ENCODE measurements at regions not wholly inside any gene's neighbourhood (a gene's known extent, or its start where the extent isn't known, plus 50 kb on each side); places are given as distances from the start of the nearest gene placed in this dataset.

- Histone ChIP-seq H3K27ac (ENCODE audit: low read depth, low read length) (no peak overlapping the region), H3K27me3 (ENCODE audit: insufficient read depth, low read length) (no peaks in the 10 kb centered on the region), H2AFZ (ENCODE audit: low read depth, low read length, poor library complexity, severe bottlenecking) (no peak overlapping the region), H3K4me1 (ENCODE audit: control insufficient read depth in 1 of 2, insufficient read depth in 2 of 2, low read length in 2 of 2) (no peaks in the 10 kb centered on the region), H3K9me2 (ENCODE audit: insufficient read depth) (no peaks in the 10 kb centered on the region), H3K79me2 (ENCODE audit: insufficient read depth, low read length) (no peaks in the 10 kb centered on the region), H3K4me3 (replicated peaks in 1 of 2; ENCODE audit: low read depth in 1 of 2, low read length in 2 of 2) (no peak overlapping the region), H4K20me1 (ENCODE audit: insufficient read depth) (no peaks in the 10 kb centered on the region), H3K4me2 (ENCODE audit: low read length) (no peak overlapping the region), H3K9me3 (ENCODE audit: control insufficient read depth in 1 of 2, insufficient read depth in 1 of 2, low read depth in 1 of 2, low read length in 2 of 2) (no peaks in the 10 kb centered on the region), H3K36me3 (ENCODE audit: control insufficient read depth in 1 of 2, insufficient read depth in 2 of 2, low read length in 2 of 2) (no peaks in the 10 kb centered on the region), H3K9ac (ENCODE audit: low read length) (no peak overlapping the region)
- ATAC-seq = no peak
- ChIA-PET CTCF (interaction anchor here (1.3 to 2.4 kb wide), 2 partner anchors 8 to 15 kb away, joined by 3 to 18 read pairs; no protein-coding TSS in a partner anchor), POLR2A (interaction anchor here (1.3 kb wide), 1 partner anchor 7 kb away, joined by 3 read pairs; no protein-coding TSS in a partner anchor), RAD21 (ENCODE audit: low non-redundant PET in 1 of 2, low total read pairs in 2 of 2, uncharacterized antibody in 2 of 2, unreplicated experiment in 2 of 2) (no interaction called here)
- DNase-seq (ENCODE audit: low read depth, low spot score) = no peak
- intact Hi-C loops (cut with micrococcal nuclease) = no loop called here
- TF ChIP-seq ZBTB33 (IDR thresholded peaks at IDR 0.05; ENCODE audit: extremely low read depth, insufficient replicate concordance, low read length) (no peak), CTCF (IDR thresholded peaks at IDR 0.05 in 2 of 3, conservative IDR thresholded peaks at IDR 0.05 in 1 of 3; ENCODE audit: borderline replicate concordance in 1 of 3, insufficient read depth in 1 of 3, low read depth in 2 of 3, low read length in 2 of 3) (no peak), EZH2 (IDR thresholded peaks at IDR 0.05) (no peak), ZFX (IDR thresholded peaks at IDR 0.05) (no peak), ELF1 (IDR thresholded peaks at IDR 0.05; ENCODE audit: borderline replicate concordance, low read depth) (no peak), ZNF274 (IDR thresholded peaks at IDR 0.05; ENCODE audit: low read depth, low read length) (no peak), JUND (IDR thresholded peaks at IDR 0.05) (no peak), SRF (IDR thresholded peaks at IDR 0.05; ENCODE audit: low read depth) (no peak), EZH2phosphoT487 (IDR thresholded peaks at IDR 0.05; ENCODE audit: borderline replicate concordance) (no peak), FOSL1 (IDR thresholded peaks at IDR 0.05; ENCODE audit: low read depth) (no peak), REST (IDR thresholded peaks at IDR 0.05; ENCODE audit: low read depth) (no peak), SIN3A (IDR thresholded peaks at IDR 0.05; ENCODE audit: low read depth) (no peak), TCF7L2 (IDR thresholded peaks at IDR 0.05; ENCODE audit: borderline replicate concordance, extremely low read depth, insufficient read depth, insufficient read length) (no peak), RAD21 (IDR thresholded peaks at IDR 0.05; ENCODE audit: low read depth) (no peak), EGR1 (IDR thresholded peaks at IDR 0.05; ENCODE audit: low read depth) (no peak), MAX (IDR thresholded peaks at IDR 0.05) (no peak), ATF3 (IDR thresholded peaks at IDR 0.05) (no peak), YY1 (IDR thresholded peaks at IDR 0.05; ENCODE audit: extremely low read depth, insufficient replicate concordance, low read depth, low read length) (no peak)
- no TSS peak for BruUV-seq (replicated peaks)
Measured at GRCh38 chr13:27347211-27347772, 76.7 kb downstream of the RASL11A start.

Measured in HCT116 (cell line).